ENCODE measurements at regions not wholly inside any gene's neighbourhood (a gene's known extent, or its start where the extent isn't known, plus 50 kb on each side); places are given as distances from the start of the nearest gene placed in this dataset.

GRCh38 chr16:35188288-35189155 is 1729.1 kb downstream of the TP53TG3F start:
- TF ChIP-seq POLR2A (IDR thresholded peaks at IDR 0.05) (no peak), CTCF (IDR thresholded peaks at IDR 0.05 in 4 of 5, conservative IDR thresholded peaks at IDR 0.05 in 1 of 5) (no peak)

Data from gastrocnemius medialis (tissue), 4 donors.